SU-DHL-6 (cell line): ENCODE measurements at regions not wholly inside any gene's neighbourhood (a gene's known extent, or its start where the extent isn't known, plus 50 kb on each side); places are given as distances from the start of the nearest gene placed in this dataset.

Experiments
- CTCF ChIP-seq: fragments of 200-600 bp; sonication (generic); IDR thresholded peaks from one replicate; pipeline ENCODE4 v1.5.1; 2017; ENCODE audit warnings: antibody characterized with exemption, mild to moderate bottlenecking, low read length, moderate library complexity; ENCODE audit not compliant: insufficient read depth, poor library complexity, severe bottlenecking
- EZH2phosphoT487 ChIP-seq: fragments of 200-600 bp; sonication (generic), shearing (Covaris generic); conservative IDR thresholded peaks from 2 replicates; pipeline ENCODE4 v1.6.1; 2018; ENCODE audit warnings: mild to moderate bottlenecking, antibody characterized with exemption, low read length, moderate library complexity, mixed read lengths

- TF ChIP-seq CTCF = no peak
- no peak for TF ChIP-seq EZH2phosphoT487
These were observed 516.1 kb downstream of the MIAT start for GRCh38 chr22:27173530-27173929.
